ENCODE measurements at regions not wholly inside any gene's neighbourhood (a gene's known extent, or its start where the extent isn't known, plus 50 kb on each side); places are given as distances from the start of the nearest gene placed in this dataset.

GRCh38 chr3:44055951-44056350 lies 185.7 kb upstream of the TOPAZ1 start:
- DNase-seq (ENCODE audit: low spot score) = no peak
- no peak overlapping the region for H2BK15ac ChIP-seq (ENCODE audit: low read length)
- no peak overlapping the region for H3K4ac ChIP-seq (ENCODE audit: low read length)
- no peaks in the 10 kb centered on the region for H3K79me1 ChIP-seq (ENCODE audit: low read depth, low read length)
- H3K36me3 ChIP-seq (replicated peaks in 1 of 2; ENCODE audit: control insufficient read depth in 2 of 2, insufficient read depth in 2 of 2, low read length in 2 of 2) = no peaks in the 10 kb centered on the region
- no peak overlapping the region for H3K4me3 ChIP-seq (ENCODE audit: low read length in 2 of 2)
- no peak overlapping the region for H3K18ac ChIP-seq (ENCODE audit: low read length)
- H4K8ac ChIP-seq (ENCODE audit: low read depth, low read length) = no peak overlapping the region
- H3K14ac ChIP-seq (ENCODE audit: low read length) = no peak overlapping the region
- no peak overlapping the region for H2BK120ac ChIP-seq (ENCODE audit: low read depth, low read length)
- no peak overlapping the region for H2AFZ ChIP-seq (ENCODE audit: low read length)
- no peaks in the 10 kb centered on the region for H3K9me3 ChIP-seq (replicated peaks in 1 of 2; ENCODE audit: control insufficient read depth in 2 of 2, insufficient read depth in 1 of 2, low read depth in 1 of 2, low read length in 2 of 2)
- H2BK5ac ChIP-seq (ENCODE audit: low read length) = no peak overlapping the region
- peaks cover 0 to 5% of the 10 kb centered on the region in 2 donors for H3K4me1 ChIP-seq (ENCODE audit: control insufficient read depth in 2 of 2, insufficient read depth in 1 of 2, low read depth in 1 of 2, low read length in 2 of 2)
- no peak overlapping the region for H3K23ac ChIP-seq (ENCODE audit: low read depth, low read length, poor library complexity)
- no CpG with 5 or more reads among the region's 3 CpGs for WGBS, 2 donors (ENCODE audit: extremely low coverage in 2 of 2, insufficient read length in 2 of 2, insufficient replicate concordance in 1 of 2)
- no peak overlapping the region for H4K91ac ChIP-seq (ENCODE audit: low read depth, low read length, poor library complexity)
- no peak overlapping the region for H3K9ac ChIP-seq (ENCODE audit: low read depth, low read length, poor library complexity)
- no peak overlapping the region for H3K27ac ChIP-seq (replicated peaks; ENCODE audit: low read length)
- H3K27me3 ChIP-seq (ENCODE audit: control insufficient read depth in 3 of 3, insufficient read depth in 3 of 3, low read depth in 1 of 3, low read length in 3 of 3) = peaks cover 0 to 6% (median 2%) of the 10 kb centered on the region in 3 experiments
- no peak overlapping the region for H2BK12ac ChIP-seq (ENCODE audit: low read length)
- H2AK5ac ChIP-seq (ENCODE audit: low read depth, low read length) = no peak overlapping the region
- no peak overlapping the region for H3K4me2 ChIP-seq (ENCODE audit: insufficient read depth, low read length, poor library complexity, severe bottlenecking)

- Histone ChIP-seq H3K27me3 (ENCODE audit: control insufficient read depth in 3 of 3, insufficient read depth in 3 of 3, low read depth in 1 of 3, low read length in 3 of 3) (peaks cover 0 to 6% (median 2%) of the 10 kb centered on the region in 3 experiments), H3K18ac (ENCODE audit: low read length) (no peak overlapping the region), H2BK120ac (ENCODE audit: low read depth, low read length) (no peak overlapping the region), H3K4me2 (ENCODE audit: insufficient read depth, low read length, poor library complexity, severe bottlenecking) (no peak overlapping the region), H2BK12ac (ENCODE audit: low read length) (no peak overlapping the region), H3K4ac (ENCODE audit: low read length) (no peak overlapping the region), H3K9me3 (replicated peaks in 1 of 2; ENCODE audit: control insufficient read depth in 2 of 2, insufficient read depth in 1 of 2, low read depth in 1 of 2, low read length in 2 of 2) (no peaks in the 10 kb centered on the region), H3K9ac (ENCODE audit: low read depth, low read length, poor library complexity) (no peak overlapping the region), H2BK5ac (ENCODE audit: low read length) (no peak overlapping the region), H4K8ac (ENCODE audit: low read depth, low read length) (no peak overlapping the region), H2AFZ (ENCODE audit: low read length) (no peak overlapping the region), H3K23ac (ENCODE audit: low read depth, low read length, poor library complexity) (no peak overlapping the region), H2AK5ac (ENCODE audit: low read depth, low read length) (no peak overlapping the region), H3K4me3 (ENCODE audit: low read length in 2 of 2) (no peak overlapping the region), H3K36me3 (replicated peaks in 1 of 2; ENCODE audit: control insufficient read depth in 2 of 2, insufficient read depth in 2 of 2, low read length in 2 of 2) (no peaks in the 10 kb centered on the region), H3K14ac (ENCODE audit: low read length) (no peak overlapping the region), H3K27ac (replicated peaks; ENCODE audit: low read length) (no peak overlapping the region), H2BK15ac (ENCODE audit: low read length) (no peak overlapping the region), H3K4me1 (ENCODE audit: control insufficient read depth in 2 of 2, insufficient read depth in 1 of 2, low read depth in 1 of 2, low read length in 2 of 2) (peaks cover 0 to 5% of the 10 kb centered on the region in 2 donors), H4K91ac (ENCODE audit: low read depth, low read length, poor library complexity) (no peak overlapping the region), H3K79me1 (ENCODE audit: low read depth, low read length) (no peaks in the 10 kb centered on the region)
- no CpG with 5 or more reads among the region's 10 CpGs for WGBS, 2 donors (ENCODE audit: extremely low coverage in 2 of 2, insufficient read length in 2 of 2, insufficient replicate concordance in 1 of 2)
- DNase-seq (ENCODE audit: low spot score) = no peak
These were observed 185.0 kb upstream of the TOPAZ1 start for GRCh38 chr3:44056446-44057240.

- H3K27ac ChIP-seq (replicated peaks; ENCODE audit: low read length) = no peak overlapping the region
- DNase-seq (ENCODE audit: low spot score) = no peak
- no peak overlapping the region for H2BK120ac ChIP-seq (ENCODE audit: low read depth, low read length)
- no peak overlapping the region for H4K8ac ChIP-seq (ENCODE audit: low read depth, low read length)
- no peak overlapping the region for H3K4me3 ChIP-seq (ENCODE audit: low read length in 2 of 2)
- H3K9me3 ChIP-seq (replicated peaks in 1 of 2; ENCODE audit: control insufficient read depth in 2 of 2, insufficient read depth in 1 of 2, low read depth in 1 of 2, low read length in 2 of 2) = no peaks in the 10 kb centered on the region
- no peaks in the 10 kb centered on the region for H3K79me1 ChIP-seq (ENCODE audit: low read depth, low read length)
- H2AK5ac ChIP-seq (ENCODE audit: low read depth, low read length) = no peak overlapping the region
- peak overlapping the region; percentile 86 for H3K14ac ChIP-seq (ENCODE audit: low read length)
- no peak overlapping the region for H2BK15ac ChIP-seq (ENCODE audit: low read length)
- H3K4me2 ChIP-seq (ENCODE audit: insufficient read depth, low read length, poor library complexity, severe bottlenecking) = no peak overlapping the region
- H2AFZ ChIP-seq (ENCODE audit: low read length) = no peak overlapping the region
- H3K9ac ChIP-seq (ENCODE audit: low read depth, low read length, poor library complexity) = no peak overlapping the region
- no peak overlapping the region for H2BK5ac ChIP-seq (ENCODE audit: low read length)
- H3K4me1 ChIP-seq (ENCODE audit: control insufficient read depth in 2 of 2, insufficient read depth in 1 of 2, low read depth in 1 of 2, low read length in 2 of 2) = peaks cover 0 to 5% of the 10 kb centered on the region in 2 donors
- H3K18ac ChIP-seq (ENCODE audit: low read length) = peak overlapping the region; percentile 61
- no peak overlapping the region for H4K91ac ChIP-seq (ENCODE audit: low read depth, low read length, poor library complexity)
- H3K23ac ChIP-seq (ENCODE audit: low read depth, low read length, poor library complexity) = peak overlapping the region; percentile 40
- H3K36me3 ChIP-seq (replicated peaks in 1 of 2; ENCODE audit: control insufficient read depth in 2 of 2, insufficient read depth in 2 of 2, low read length in 2 of 2) = no peaks in the 10 kb centered on the region
- H3K27me3 ChIP-seq (ENCODE audit: control insufficient read depth in 3 of 3, insufficient read depth in 3 of 3, low read depth in 1 of 3, low read length in 3 of 3) = peaks cover 0 to 16% (median 2%) of the 10 kb centered on the region in 3 experiments
- H2BK12ac ChIP-seq (ENCODE audit: low read length) = no peak overlapping the region
- no peak overlapping the region for H3K4ac ChIP-seq (ENCODE audit: low read length)
- WGBS, 2 donors (ENCODE audit: extremely low coverage in 2 of 2, insufficient read length in 2 of 2, insufficient replicate concordance in 1 of 2) = no CpG with 5 or more reads among the region's 15 CpGs
These were observed 183.4 kb upstream of the TOPAZ1 start for GRCh38 chr3:44058022-44058867.

- Histone ChIP-seq H2BK120ac (ENCODE audit: low read depth, low read length) (no peak overlapping the region), H2AK5ac (ENCODE audit: low read depth, low read length) (no peak overlapping the region), H3K9ac (ENCODE audit: low read depth, low read length, poor library complexity) (no peak overlapping the region), H3K4me2 (ENCODE audit: insufficient read depth, low read length, poor library complexity, severe bottlenecking) (no peak overlapping the region), H3K23ac (ENCODE audit: low read depth, low read length, poor library complexity) (no peak overlapping the region), H3K4me3 (ENCODE audit: low read length in 2 of 2) (no peak overlapping the region), H2BK15ac (ENCODE audit: low read length) (no peak overlapping the region), H3K14ac (ENCODE audit: low read length) (peak overlapping the region; percentile 21), H3K27ac (replicated peaks; ENCODE audit: low read length) (no peak overlapping the region), H3K4me1 (ENCODE audit: control insufficient read depth in 2 of 2, insufficient read depth in 1 of 2, low read depth in 1 of 2, low read length in 2 of 2) (peaks cover 0 to 5% of the 10 kb centered on the region in 2 donors), H4K8ac (ENCODE audit: low read depth, low read length) (no peak overlapping the region), H3K27me3 (ENCODE audit: control insufficient read depth in 3 of 3, insufficient read depth in 3 of 3, low read depth in 1 of 3, low read length in 3 of 3) (peaks cover 0 to 16% (median 2%) of the 10 kb centered on the region in 3 experiments), H3K79me1 (ENCODE audit: low read depth, low read length) (no peaks in the 10 kb centered on the region), H2BK5ac (ENCODE audit: low read length) (no peak overlapping the region), H2BK12ac (ENCODE audit: low read length) (no peak overlapping the region), H4K91ac (ENCODE audit: low read depth, low read length, poor library complexity) (no peak overlapping the region), H3K18ac (ENCODE audit: low read length) (no peak overlapping the region), H3K4ac (ENCODE audit: low read length) (no peak overlapping the region), H3K9me3 (replicated peaks in 1 of 2; ENCODE audit: control insufficient read depth in 2 of 2, insufficient read depth in 1 of 2, low read depth in 1 of 2, low read length in 2 of 2) (no peaks in the 10 kb centered on the region), H3K36me3 (replicated peaks in 1 of 2; ENCODE audit: control insufficient read depth in 2 of 2, insufficient read depth in 2 of 2, low read length in 2 of 2) (no peaks in the 10 kb centered on the region), H2AFZ (ENCODE audit: low read length) (no peak overlapping the region)
- WGBS, 2 donors (ENCODE audit: extremely low coverage in 2 of 2, insufficient read length in 2 of 2, insufficient replicate concordance in 1 of 2) = no CpG with 5 or more reads among the region's 5 CpGs
- no peak for DNase-seq (ENCODE audit: low spot score)
These were observed 182.8 kb upstream of the TOPAZ1 start for GRCh38 chr3:44058868-44059203.

Data from neuronal stem cell (in vitro differentiated cells).